Tibial nerve (tissue), 4 donors: ENCODE measurements at regions not wholly inside any gene's neighbourhood (a gene's known extent, or its start where the extent isn't known, plus 50 kb on each side); places are given as distances from the start of the nearest gene placed in this dataset.
"Not testable (repeated sequence)": the region's sequence is repeated elsewhere in the genome, so short reads cannot be mapped to it uniquely, and the experiment has no call there.

Experiments used
- DNase-seq, 2 donors: peaks; one replicate each; pipeline ENCODE4 v3.0.0-alpha.2; 2019; ENCODE audit warnings: low spot score in 2 of 2
- H3K27ac ChIP-seq, 4 donors: fragments of 200-600 bp; sonication (generic) in 3 of 4; one replicate each; pipeline ENCODE4 v1.5.1; 2017 to 2019; ENCODE audit warnings: mild to moderate bottlenecking in 1 of 4
- H3K27me3 ChIP-seq, 2 donors: fragments of 200-600 bp; sonication (generic) in 1 of 2; one replicate each; pipeline versions ENCODE4 v1.5.1 to v1.6.0; 2017 to 2019
- H3K36me3 ChIP-seq, 3 donors: fragments of 200-600 bp; sonication (generic); one replicate each; pipeline ENCODE4 v1.5.1; 2018 to 2019
- H3K4me1 ChIP-seq, 4 donors: fragments of 200-600 bp; sonication (generic) in 3 of 4; one replicate each; pipeline ENCODE4 v1.5.1; 2017 to 2019
- H3K4me3 ChIP-seq, 4 donors: fragments of 200-600 bp; sonication (generic) in 3 of 4; one replicate each; pipeline ENCODE4 v1.5.1; 2017 to 2019; ENCODE audit warnings: mild to moderate bottlenecking in 1 of 4, moderate library complexity in 1 of 4
- H3K9me3 ChIP-seq, 4 donors: fragments of 200-600 bp; sonication (generic) in 3 of 4; one replicate each; pipeline ENCODE4 v1.5.1; 2017 to 2019
- EP300 ChIP-seq, 2 donors: sonication (generic); formaldehyde crosslinking; IDR thresholded peaks; one replicate each; pipeline ENCODE4 v1.6.1; 2017; ENCODE audit warnings: antibody characterized with exemption in 2 of 2, mild to moderate bottlenecking in 1 of 2
- POLR2A ChIP-seq, 2 donors: fragments of 450-650 bp; IDR thresholded peaks; one replicate each; pipeline ENCODE4 v1.6.1; 2017; ENCODE audit warnings: antibody characterized with exemption in 2 of 2, mild to moderate bottlenecking in 2 of 2, moderate library complexity in 2 of 2
- WGBS, 2 donors: methylation state at CpG; one replicate each; pipeline ENCODE4 v1.1.5; 2018; 5-methylcytosine and 5-hydroxymethylcytosine counted together
- TF ChIP-seq, protein P1 (sequence below), 5 experiments: fragments of 200-600 bp in 3 of 5; fragments of 450-650 bp in 2 of 5; sonication (generic) in 3 of 5; IDR thresholded peaks; one replicate each; pipeline ENCODE4 v1.5.1; 2016 to 2019; ENCODE audit warnings: antibody characterized with exemption in 5 of 5, mild to moderate bottlenecking in 3 of 5, moderate library complexity in 2 of 5

DNA sequence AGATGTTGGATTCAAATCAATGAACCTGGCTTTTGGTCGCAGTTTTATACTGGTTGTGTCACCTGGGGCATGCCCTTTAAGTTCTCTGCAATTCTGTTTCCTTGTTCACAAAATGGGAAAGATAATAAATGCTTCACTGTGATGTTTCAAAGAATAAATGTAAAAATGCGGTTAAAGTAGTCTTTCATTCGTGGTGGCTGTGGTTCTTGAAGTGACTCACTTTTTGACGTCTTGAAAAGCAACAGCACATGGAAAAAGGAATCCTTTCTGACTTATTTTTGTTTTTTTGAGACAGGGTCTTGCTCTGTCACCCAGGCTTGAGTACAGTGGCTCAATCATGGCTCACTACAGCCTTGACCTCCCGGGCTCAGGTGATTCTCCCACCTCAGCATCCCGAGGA lies 88.4 kb upstream of the SLIT3 start:
- H3K27ac ChIP-seq = no peak overlapping the region
- WGBS, 2 donors = 81 to 87% methylated on average over 6 of the region's 6 CpGs
- H3K4me1 ChIP-seq = no peaks in the 10 kb centered on the region
- no peak overlapping the region for H3K4me3 ChIP-seq
- no peak for DNase-seq
- no peaks in the 10 kb centered on the region for H3K27me3 ChIP-seq
- H3K36me3 ChIP-seq = no peaks in the 10 kb centered on the region
- no peak for TF ChIP-seq POLR2A (IDR thresholded peaks at IDR 0.05)
- TF ChIP-seq EP300 (IDR thresholded peaks at IDR 0.05) = no peak
- TF ChIP-seq, protein P1, sequence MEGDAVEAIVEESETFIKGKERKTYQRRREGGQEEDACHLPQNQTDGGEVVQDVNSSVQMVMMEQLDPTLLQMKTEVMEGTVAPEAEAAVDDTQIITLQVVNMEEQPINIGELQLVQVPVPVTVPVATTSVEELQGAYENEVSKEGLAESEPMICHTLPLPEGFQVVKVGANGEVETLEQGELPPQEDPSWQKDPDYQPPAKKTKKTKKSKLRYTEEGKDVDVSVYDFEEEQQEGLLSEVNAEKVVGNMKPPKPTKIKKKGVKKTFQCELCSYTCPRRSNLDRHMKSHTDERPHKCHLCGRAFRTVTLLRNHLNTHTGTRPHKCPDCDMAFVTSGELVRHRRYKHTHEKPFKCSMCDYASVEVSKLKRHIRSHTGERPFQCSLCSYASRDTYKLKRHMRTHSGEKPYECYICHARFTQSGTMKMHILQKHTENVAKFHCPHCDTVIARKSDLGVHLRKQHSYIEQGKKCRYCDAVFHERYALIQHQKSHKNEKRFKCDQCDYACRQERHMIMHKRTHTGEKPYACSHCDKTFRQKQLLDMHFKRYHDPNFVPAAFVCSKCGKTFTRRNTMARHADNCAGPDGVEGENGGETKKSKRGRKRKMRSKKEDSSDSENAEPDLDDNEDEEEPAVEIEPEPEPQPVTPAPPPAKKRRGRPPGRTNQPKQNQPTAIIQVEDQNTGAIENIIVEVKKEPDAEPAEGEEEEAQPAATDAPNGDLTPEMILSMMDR (IDR thresholded peaks at IDR 0.05) = no peak
- no peaks in the 10 kb centered on the region for H3K9me3 ChIP-seq

- no peaks in the 10 kb centered on the region for H3K4me1 ChIP-seq
- no peak for DNase-seq
- TF ChIP-seq EP300 (IDR thresholded peaks at IDR 0.05) (no peak), POLR2A (IDR thresholded peaks at IDR 0.05) (no peak)
- TF ChIP-seq, protein P1 (IDR thresholded peaks at IDR 0.05) = no peak
- no peaks in the 10 kb centered on the region for H3K36me3 ChIP-seq
- H3K27me3 ChIP-seq = no peaks in the 10 kb centered on the region
- no peak overlapping the region for H3K27ac ChIP-seq
- H3K4me3 ChIP-seq = no peak overlapping the region
- no peaks in the 10 kb centered on the region for H3K9me3 ChIP-seq
Observed at GRCh38 chr5:169385636-169386035, 84.7 kb upstream of the SLIT3 start.

DNA sequence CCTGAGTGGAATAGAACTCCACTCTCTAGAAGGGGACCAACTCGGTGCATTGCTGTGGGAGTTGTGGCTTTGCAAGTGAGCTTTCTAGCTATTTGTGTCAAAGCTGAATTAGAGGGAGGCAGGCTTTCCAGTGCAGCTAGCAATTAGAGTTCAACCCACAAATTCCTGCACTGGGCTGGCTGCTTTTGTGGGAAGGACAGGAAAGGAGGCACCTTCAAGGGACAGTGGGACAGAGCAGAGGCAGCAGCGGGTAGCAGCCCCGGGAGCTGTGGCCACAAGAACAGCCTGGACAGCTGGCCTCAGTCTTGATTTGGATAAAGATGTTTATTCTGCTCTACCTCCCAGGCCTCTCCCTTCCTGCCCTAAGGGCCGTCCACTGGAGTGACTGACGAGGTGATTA lies 83.7 kb upstream of the SLIT3 start:
- Histone ChIP-seq H3K4me1 (no peaks in the 10 kb centered on the region), H3K9me3 (peaks cover 0 to 2% (median 0%) of the 10 kb centered on the region in 4 donors), H3K27me3 (no peaks in the 10 kb centered on the region), H3K36me3 (no peaks in the 10 kb centered on the region), H3K4me3 (no peak overlapping the region), H3K27ac (no peak overlapping the region)
- no peak for DNase-seq
- 43% methylated on average over 5 of the region's 5 CpGs for WGBS, 2 donors
- no peak for TF ChIP-seq POLR2A (IDR thresholded peaks at IDR 0.05)
- TF ChIP-seq, protein P1 (IDR thresholded peaks at IDR 0.05) = no peak
- TF ChIP-seq EP300 (IDR thresholded peaks at IDR 0.05) = no peak

GRCh38 chr5:169374761-169375160 lies 73.8 kb upstream of the SLIT3 start:
- TF ChIP-seq, protein P1 (IDR thresholded peaks at IDR 0.05) = no peak
- TF ChIP-seq POLR2A (IDR thresholded peaks at IDR 0.05) = no peak
- no peak for TF ChIP-seq EP300 (IDR thresholded peaks at IDR 0.05)
- 60 to 88% methylated on average over 2 of the region's 2 CpGs for WGBS, 2 donors

GRCh38 chr5:169374111-169374510 lies 73.2 kb upstream of the SLIT3 start:
- H3K27ac ChIP-seq = no peak overlapping the region
- WGBS, 2 donors = 83% methylated on average over 10 of the region's 10 CpGs
- H3K9me3 ChIP-seq = peaks cover 0 to 12% (median 0%) of the 10 kb centered on the region in 4 donors

More at GRCh38 chr5:169374761-169375160, 73.8 kb upstream of the SLIT3 start:
- DNase-seq = no peak
- H3K27me3 ChIP-seq = no peaks in the 10 kb centered on the region
- no peak overlapping the region for H3K27ac ChIP-seq
- H3K4me1 ChIP-seq = no peaks in the 10 kb centered on the region
- H3K4me3 ChIP-seq = no peak overlapping the region
- no peaks in the 10 kb centered on the region for H3K36me3 ChIP-seq
- H3K9me3 ChIP-seq = peaks cover 0 to 18% (median 0%) of the 10 kb centered on the region in 4 donors

GRCh38 chr5:169371801-169372200 lies 70.9 kb upstream of the SLIT3 start:
- peaks cover 0 to 12% (median 0%) of the 10 kb centered on the region in 4 donors for H3K9me3 ChIP-seq
- not testable (repeated sequence) for DNase-seq, H3K4me1 ChIP-seq, H3K4me3 ChIP-seq, H3K27me3 ChIP-seq, H3K27ac ChIP-seq, H3K36me3 ChIP-seq
- WGBS, 2 donors = 96 to 97% methylated on average over 2 of the region's 2 CpGs

More at GRCh38 chr5:169374111-169374510, 73.2 kb upstream of the SLIT3 start:
- TF ChIP-seq, protein P1 (IDR thresholded peaks at IDR 0.05) = no peak
- TF ChIP-seq POLR2A (IDR thresholded peaks at IDR 0.05) (no peak), EP300 (IDR thresholded peaks at IDR 0.05) (no peak)
- no peaks in the 10 kb centered on the region for H3K36me3 ChIP-seq
- no peak for DNase-seq
- H3K27me3 ChIP-seq = no peaks in the 10 kb centered on the region
- H3K4me3 ChIP-seq = no peak overlapping the region
- no peaks in the 10 kb centered on the region for H3K4me1 ChIP-seq
